GM23338 (cell line): ENCODE measurements at regions not wholly inside any gene's neighbourhood (a gene's known extent, or its start where the extent isn't known, plus 50 kb on each side); places are given as distances from the start of the nearest gene placed in this dataset.

Source experiments
- ATAC-seq: fragments of 200-7000 bp; cut with Tn5 transposase; 3 replicates; pipeline ENCODE4 v1.9.1; 2020
- DNase-seq: peaks from one replicate; pipeline ENCODE4 v3.0.0-alpha.2; 2015; ENCODE audit warnings: low spot score
- H2AFZ ChIP-seq: fragments of 200-600 bp; sonication (generic); 2 replicates; pipeline ENCODE4 v1.8.0; 2016; ENCODE audit warnings: antibody characterized with exemption, mild to moderate bottlenecking, moderate library complexity
- H3F3A ChIP-seq: fragments of 200-600 bp; sonication (generic); replicated peaks from 2 replicates; pipeline ENCODE4 v1.8.0; 2017; ENCODE audit warnings: antibody characterized with exemption, mixed run types, low read depth
- H3K27ac ChIP-seq: fragments of 200-600 bp; sonication (generic); 2 replicates; pipeline ENCODE4 v1.6.1; 2016; ENCODE audit warnings: low read depth
- H3K27me3 ChIP-seq: fragments of 200-600 bp; sonication (generic); 2 replicates; pipeline ENCODE4 v1.8.0; 2016; ENCODE audit warnings: mild to moderate bottlenecking, mixed run types, moderate library complexity; ENCODE audit not compliant: insufficient read depth
- H3K36me3 ChIP-seq: fragments of 200-600 bp; sonication (generic); 2 replicates; pipeline ENCODE4 v1.8.0; 2016; ENCODE audit warnings: mild to moderate bottlenecking; ENCODE audit not compliant: insufficient read depth
- H3K4me1 ChIP-seq: fragments of 200-600 bp; sonication (generic); 2 replicates; pipeline ENCODE4 v1.8.0; 2016; ENCODE audit warnings: mild to moderate bottlenecking, moderate library complexity; ENCODE audit not compliant: insufficient read depth
- H3K4me2 ChIP-seq: fragments of 200-600 bp; sonication (generic); 2 replicates; pipeline ENCODE4 v1.7.1; 2017; ENCODE audit warnings: mixed run types
- H3K4me3 ChIP-seq: fragments of 200-600 bp; sonication (generic); 2 replicates; pipeline ENCODE4 v1.6.1; 2016; ENCODE audit warnings: mixed run types
- H3K79me2 ChIP-seq: fragments of 200-600 bp; sonication (generic); replicated peaks from 2 replicates; pipeline ENCODE4 v1.8.0; 2017; ENCODE audit warnings: mild to moderate bottlenecking; ENCODE audit not compliant: insufficient read depth
- H3K9me2 ChIP-seq: fragments of 200-600 bp; sonication (generic); 2 replicates; pipeline ENCODE4 v1.8.0; 2017; ENCODE audit not compliant: insufficient read depth
- H4K20me1 ChIP-seq: fragments of 200-600 bp; sonication (generic); replicated peaks from 2 replicates; pipeline ENCODE4 v1.8.0; 2017; ENCODE audit warnings: mild to moderate bottlenecking; ENCODE audit not compliant: insufficient read depth
- H3K27ac Mint-ChIP-seq: 2 replicates; pipeline ENCODE4 v1.8.0; 2020; ENCODE audit warnings: inconsistent platforms, mild to moderate bottlenecking, moderate library complexity, mixed read lengths
- H3K27me3 Mint-ChIP-seq: 3 replicates; pipeline ENCODE4 v1.8.0; 2022; ENCODE audit warnings: low read depth, mild to moderate bottlenecking, moderate library complexity, mixed read lengths, inconsistent platforms; ENCODE audit not compliant: insufficient read depth, poor library complexity
- H3K36me3 Mint-ChIP-seq: 3 replicates; pipeline ENCODE4 v1.8.0; 2021; ENCODE audit warnings: low read depth, mild to moderate bottlenecking, inconsistent platforms, moderate library complexity, mixed read lengths
- H3K4me1 Mint-ChIP-seq: 3 replicates; pipeline ENCODE4 v1.8.0; 2020; ENCODE audit warnings: mild to moderate bottlenecking, inconsistent platforms, mixed read lengths
- H3K4me3 Mint-ChIP-seq: 3 replicates; pipeline ENCODE4 v1.8.0; 2021; ENCODE audit warnings: moderate library complexity, mild to moderate bottlenecking, inconsistent platforms, mixed read lengths
- H3K9me3 Mint-ChIP-seq: 3 replicates; pipeline ENCODE4 v1.8.0; 2020; ENCODE audit warnings: moderate library complexity, mild to moderate bottlenecking, inconsistent platforms, mixed read lengths
- CREB1 ChIP-seq: fragments of 250-450 bp; sonication (Bioruptor Pico); IDR thresholded peaks from 2 replicates; pipeline ENCODE4 v1.5.0; 2020; ENCODE audit warnings: low read depth, mild to moderate bottlenecking, moderate library complexity
- CTCF ChIP-seq, 2 experiments: fragments of 200-600 bp in 1 of 2; sonication (generic) in 1 of 2; conservative IDR thresholded peaks; 2 replicates each; pipeline versions ENCODE4 v1.5.1 to v1.6.1; 2016 to 2017; ENCODE audit warnings: antibody characterized with exemption in 2 of 2, low read depth in 2 of 2, mild to moderate bottlenecking in 2 of 2, moderate library complexity in 1 of 2
- ETS1 ChIP-seq: IDR thresholded peaks from 2 replicates; pipeline ENCODE4 v1.6.1; 2016; ENCODE audit warnings: antibody characterized with exemption
- EZH2 ChIP-seq: fragments of 200-600 bp; sonication (generic); IDR thresholded peaks from one replicate; pipeline ENCODE4 v1.8.0; 2017; ENCODE audit warnings: antibody characterized with exemption, mild to moderate bottlenecking, low read depth; ENCODE audit not compliant: unreplicated experiment
- EZH2phosphoT487 ChIP-seq: fragments of 200-600 bp; sonication (generic); IDR thresholded peaks from one replicate; pipeline ENCODE4 v1.8.1; 2018; ENCODE audit warnings: antibody characterized with exemption; ENCODE audit not compliant: unreplicated experiment
- JUNB ChIP-seq: IDR thresholded peaks from one replicate; pipeline ENCODE4 v1.6.1; 2016; ENCODE audit warnings: antibody characterized with exemption; ENCODE audit not compliant: unreplicated experiment
- NANOG ChIP-seq: IDR thresholded peaks from 2 replicates; pipeline ENCODE4 v1.6.1; 2016; ENCODE audit warnings: antibody characterized with exemption, borderline replicate concordance
- POLR2AphosphoS5 ChIP-seq: IDR thresholded peaks from 2 replicates; pipeline ENCODE4 v1.6.1; 2016; ENCODE audit warnings: antibody characterized with exemption, low read depth
- REST ChIP-seq: IDR thresholded peaks from one replicate; pipeline ENCODE4 v1.6.1; 2018; ENCODE audit warnings: antibody characterized with exemption; ENCODE audit not compliant: unreplicated experiment
- STAT1 ChIP-seq: IDR thresholded peaks from one replicate; pipeline ENCODE4 v1.6.1; 2016; ENCODE audit warnings: antibody characterized with exemption; ENCODE audit not compliant: unreplicated experiment
- ZNF114 ChIP-seq: fragments of 250-450 bp; sonication (Bioruptor Pico); IDR thresholded peaks from 2 replicates; pipeline ENCODE4 v1.5.0; 2020; ENCODE audit warnings: mild to moderate bottlenecking, moderate library complexity
- ZNF331 ChIP-seq: fragments of 250-450 bp; sonication (Bioruptor Pico); IDR thresholded peaks from 2 replicates; pipeline ENCODE4 v1.5.0; 2020; ENCODE audit warnings: low read depth, mild to moderate bottlenecking, moderate library complexity
- ZNF462 ChIP-seq: fragments of 250-450 bp; sonication (Bioruptor Pico); IDR thresholded peaks from 2 replicates; pipeline ENCODE4 v1.5.0; 2020; ENCODE audit warnings: mild to moderate bottlenecking, moderate library complexity

GRCh38 chr5:120241400-120241799 lies 222.7 kb upstream of the PRR16 start:
- H2AFZ ChIP-seq: no peak overlapping the region
- H3K9me2 ChIP-seq: no peaks in the 10 kb centered on the region; the same call in 1 of the 2 replicates
- no peaks in the 10 kb centered on the region for H3K36me3 ChIP-seq
- H3F3A ChIP-seq: no peaks in the 10 kb centered on the region
- no peaks in the 10 kb centered on the region for H4K20me1 ChIP-seq
- ATAC-seq (no peak), DNase-seq (no peak)
- H3K27ac ChIP-seq: no peak overlapping the region
- Mint-ChIP-seq H3K36me3 (no peaks in the 10 kb centered on the region), H3K4me3 (no peak overlapping the region), H3K4me1 (peaks cover 18% of the 10 kb centered on the region; the same call in 2 of the 3 replicates), H3K27me3 (peaks cover 2% of the 10 kb centered on the region), H3K27ac (no peak overlapping the region), H3K9me3 (no peaks in the 10 kb centered on the region)
- H3K27me3 ChIP-seq: no peaks in the 10 kb centered on the region
- H3K4me3 ChIP-seq: no peak overlapping the region
- peaks cover 15% of the 10 kb centered on the region; the same call in 1 of the 2 replicates for H3K4me1 ChIP-seq
- TF ChIP-seq EZH2: no peak
- no peak for TF ChIP-seq ZNF462 (CRISPR knock-in tag)
- TF ChIP-seq JUNB: no peak
- TF ChIP-seq NANOG: no peak
- TF ChIP-seq STAT1: no peak
- TF ChIP-seq REST: no peak
- TF ChIP-seq ZNF331: no peak
- TF ChIP-seq ZNF114 (CRISPR knock-in tag): no peak
- TF ChIP-seq ETS1: no peak
- no peak for TF ChIP-seq CTCF (conservative IDR thresholded peaks at IDR 0.05; ENCODE audit: low read depth in 2 of 2)
- no peak for TF ChIP-seq POLR2AphosphoS5
- no peak for TF ChIP-seq CREB1 (CRISPR knock-in tag)
- TF ChIP-seq EZH2phosphoT487: no peak
- no peaks in the 10 kb centered on the region for H3K79me2 ChIP-seq
- no peak overlapping the region for H3K4me2 ChIP-seq
